ENCODE measurements at regions not wholly inside any gene's neighbourhood (a gene's known extent, or its start where the extent isn't known, plus 50 kb on each side); places are given as distances from the start of the nearest gene placed in this dataset.
"Not testable (repeated sequence)": the region's sequence is repeated elsewhere in the genome, so short reads cannot be mapped to it uniquely, and the experiment has no call there.

DNA sequence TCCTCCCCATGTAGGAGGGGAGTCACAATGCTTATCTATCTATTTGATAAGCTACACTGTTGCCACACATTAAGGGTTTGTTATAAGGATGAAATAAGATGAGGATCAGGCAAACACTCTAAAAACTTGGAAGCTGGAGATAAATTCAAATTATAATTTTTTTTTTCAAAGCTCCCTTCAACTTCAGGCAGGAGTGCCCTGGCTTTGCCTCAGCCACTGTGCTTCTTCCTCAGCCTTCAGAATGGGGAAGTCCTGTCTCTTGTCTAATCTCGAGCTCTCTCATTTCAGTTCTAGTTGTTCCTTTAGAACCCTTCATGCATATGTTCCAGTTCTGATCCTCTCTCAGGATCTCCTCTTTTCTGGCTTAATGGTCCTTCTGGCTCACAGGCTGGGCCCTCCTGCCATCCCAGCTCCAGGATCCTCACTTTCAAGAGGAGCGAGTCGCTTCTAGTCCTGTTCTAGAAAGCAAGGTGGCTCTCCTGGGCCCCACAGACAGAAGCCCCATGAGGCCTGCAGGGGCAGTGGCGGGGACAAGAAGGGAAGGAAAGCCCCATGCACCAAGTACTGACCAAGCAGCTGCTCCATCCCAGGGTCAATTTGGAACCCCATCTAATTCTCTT is 164.3 kb downstream of the VEGFA start:
- DNase-seq: no peak

GRCh38 chr6:43933148-43933885 is 163.3 kb downstream of the VEGFA start:
- DNase-seq: no peak

DNA sequence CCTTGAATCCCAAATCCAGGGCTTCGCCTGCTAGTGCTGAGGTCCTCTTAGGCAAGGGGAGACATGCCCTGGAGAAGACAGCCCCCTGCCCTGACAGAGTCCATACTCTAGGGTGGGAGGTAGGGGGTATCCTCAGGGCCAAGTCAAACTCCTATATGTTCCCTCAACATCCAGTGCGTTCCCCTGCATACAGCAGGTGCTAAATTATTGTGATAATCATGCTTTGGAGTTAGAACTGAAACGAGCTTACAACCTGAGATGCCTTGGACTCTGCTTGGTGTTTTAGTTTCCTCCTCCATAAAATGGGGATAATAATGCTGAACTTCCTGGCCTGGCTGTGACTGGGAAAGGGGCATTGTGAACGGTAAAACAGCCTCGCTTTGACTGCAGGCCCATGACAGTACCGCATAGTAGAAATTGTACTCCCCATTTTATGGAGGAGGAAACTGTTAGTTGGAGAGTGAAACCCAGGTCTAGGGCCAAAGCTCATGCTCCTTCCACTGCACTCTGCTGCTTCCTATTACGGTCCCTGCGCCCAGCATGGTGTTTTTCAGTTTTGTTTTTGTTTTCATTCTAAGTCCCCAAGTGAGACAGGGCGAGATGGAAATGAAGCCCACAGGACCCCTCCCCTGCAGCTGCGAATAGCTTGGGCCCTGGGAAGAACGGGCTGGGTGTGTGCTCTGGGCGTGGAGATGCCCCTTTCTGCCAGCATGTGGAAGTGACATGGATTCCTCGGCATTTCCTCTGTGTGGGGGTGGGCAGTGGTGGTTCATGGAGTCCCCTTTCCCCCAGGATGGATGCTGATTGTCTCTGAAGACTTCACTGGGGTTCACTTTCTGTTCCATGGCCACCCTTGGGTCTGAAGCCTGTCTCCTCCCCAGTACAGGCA is 162.5 kb downstream of the VEGFA start:
- no peak for DNase-seq

GRCh38 chr6:43931201-43931600 is 161.2 kb downstream of the VEGFA start:
- no peak for DNase-seq

DNA sequence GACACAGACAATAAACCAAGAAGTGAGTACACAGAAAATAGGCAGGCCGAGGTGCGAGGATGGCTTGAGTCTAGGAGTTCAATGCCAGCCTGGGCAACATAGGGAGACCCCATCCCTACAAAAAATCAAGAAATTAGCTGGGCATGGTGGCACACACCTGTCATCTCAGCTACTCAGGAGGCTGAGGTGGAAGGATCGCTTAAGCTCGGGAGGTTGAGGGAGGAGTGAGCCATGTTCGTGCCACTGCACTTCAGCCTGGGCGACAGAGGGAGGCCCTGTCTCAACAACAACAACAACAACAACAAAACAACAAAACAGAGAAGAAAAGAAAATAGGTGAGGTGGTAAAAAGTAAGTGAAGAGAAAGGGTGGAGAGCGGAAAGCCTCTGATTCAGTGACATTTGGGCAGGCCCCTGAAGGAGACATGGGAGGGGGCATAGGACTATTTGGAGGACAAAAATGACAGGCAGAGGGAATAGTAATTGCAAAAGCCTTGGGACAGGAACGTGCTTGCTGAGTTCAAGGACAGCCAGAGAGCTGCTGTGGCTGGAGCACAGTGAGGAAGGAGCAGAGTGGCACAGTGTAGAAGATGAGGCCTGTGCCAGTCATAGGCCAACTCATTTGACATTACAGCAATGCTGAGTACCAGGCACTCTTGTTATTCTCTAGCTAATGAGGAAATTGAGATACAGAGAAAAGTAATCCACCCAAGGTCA is 160.6 kb downstream of the VEGFA start:
- no peak for DNase-seq

- no peak for DNase-seq
These were observed 159.5 kb downstream of the VEGFA start for GRCh38 chr6:43929511-43929910.

GRCh38 chr6:43927532-43928210 is 157.7 kb downstream of the VEGFA start:
- no peak for DNase-seq

GRCh38 chr6:43926634-43927531 is 156.9 kb downstream of the VEGFA start:
- DNase-seq: peak; percentile 96

- not testable (repeated sequence) for DNase-seq
These were observed 155.7 kb downstream of the VEGFA start for GRCh38 chr6:43925636-43926139.

DNA sequence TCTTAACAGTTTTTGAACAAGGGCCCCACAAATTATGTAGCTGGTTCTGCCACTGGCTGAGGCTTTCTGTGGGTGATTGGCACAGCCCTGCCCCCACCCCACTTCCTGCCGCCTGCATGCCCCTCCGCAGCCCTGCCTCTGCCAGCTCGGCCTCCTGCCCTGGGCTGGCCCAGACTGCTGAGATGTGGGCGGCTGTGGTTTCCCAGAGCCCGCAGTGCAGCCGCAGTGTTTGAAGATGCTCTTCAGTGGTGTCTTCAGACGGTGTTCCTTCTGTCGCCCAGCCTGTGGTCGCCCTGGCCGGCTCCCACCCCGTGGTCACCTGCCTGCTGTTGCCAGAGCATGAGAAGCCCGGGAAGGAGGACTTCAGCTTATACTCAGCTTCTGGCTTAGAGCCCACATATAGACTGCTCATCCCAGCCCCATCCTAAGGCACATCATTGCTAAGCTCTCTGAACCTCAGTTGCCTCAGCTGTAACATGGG is 154.3 kb downstream of the VEGFA start:
- DNase-seq: peak; percentile 30

- DNase-seq: peak; percentile 88
These were observed 153.6 kb downstream of the VEGFA start for GRCh38 chr6:43923376-43924221.

- DNase-seq: no peak
These were observed 152.7 kb downstream of the VEGFA start for GRCh38 chr6:43922426-43923375.

GRCh38 chr6:43921548-43922425 is 151.8 kb downstream of the VEGFA start:
- no peak for DNase-seq

DNA sequence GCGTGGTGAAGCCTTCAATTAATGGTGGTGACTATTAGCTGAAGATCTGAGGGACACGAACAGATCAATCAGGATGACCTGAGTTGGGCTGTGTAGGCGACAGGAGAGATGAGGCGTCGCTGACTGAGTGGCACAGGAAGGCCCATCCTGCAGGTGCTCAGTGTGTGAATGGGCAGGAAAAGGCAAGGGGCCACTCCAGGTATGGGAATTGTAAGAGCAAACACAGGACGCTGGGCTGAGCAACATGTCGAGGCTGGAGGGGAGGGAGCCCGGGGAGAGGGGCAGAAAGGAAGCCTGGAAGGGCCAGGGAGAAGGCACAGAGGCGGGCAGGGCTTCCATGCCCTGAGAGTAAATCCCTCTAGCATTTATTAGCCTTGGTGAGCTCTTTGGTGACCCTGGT is 151.0 kb downstream of the VEGFA start:
- DNase-seq: no peak

DNA sequence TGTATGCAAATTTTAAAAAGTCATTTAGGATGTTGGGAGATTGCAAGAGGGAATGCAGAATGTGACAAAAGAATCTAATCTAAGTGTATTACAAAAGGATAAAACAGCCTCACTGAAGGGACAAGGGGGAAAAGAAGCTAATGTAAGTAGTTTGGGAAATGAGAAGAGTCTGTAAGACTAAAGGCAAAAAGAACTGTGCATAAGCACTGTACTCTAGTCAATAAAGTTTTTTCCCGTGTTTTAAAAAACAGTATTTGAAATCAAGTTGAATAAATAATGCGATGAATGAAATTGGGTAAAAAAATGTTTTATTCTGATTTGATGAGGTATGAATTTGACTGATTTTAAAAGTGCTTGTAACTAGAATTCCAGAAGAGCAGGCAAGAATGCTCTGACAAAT is 149.8 kb downstream of the VEGFA start:
- DNase-seq: no peak

DNA sequence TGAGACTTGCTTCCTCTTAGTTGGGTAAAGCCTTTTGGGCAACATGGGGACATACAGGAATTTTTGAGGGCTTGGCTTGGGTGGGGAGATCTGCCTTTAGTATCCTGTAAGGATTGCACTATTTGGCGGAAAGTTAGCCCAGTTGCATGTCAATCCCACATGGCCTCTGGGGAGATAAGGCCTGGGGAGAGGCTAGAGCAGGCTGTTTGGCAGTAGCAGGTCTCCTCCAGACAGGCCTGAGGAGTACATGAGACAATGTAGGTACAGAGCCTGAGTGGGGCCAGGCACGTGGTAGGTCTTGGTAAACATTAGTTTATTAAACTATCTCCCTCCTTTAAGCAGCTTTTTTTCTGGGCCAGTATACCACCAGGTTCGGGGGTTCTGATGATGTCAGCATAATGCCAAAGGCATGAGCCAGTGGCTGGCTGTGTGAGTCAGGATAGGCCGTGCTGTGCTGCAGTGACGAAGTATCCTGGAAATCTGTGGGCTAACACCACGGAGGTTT is 147.9 kb downstream of the VEGFA start:
- peak; percentile 62 for DNase-seq
